GM23338 (cell line): ENCODE measurements at regions not wholly inside any gene's neighbourhood (a gene's known extent, or its start where the extent isn't known, plus 50 kb on each side); places are given as distances from the start of the nearest gene placed in this dataset.

Source experiments
- CREB1 ChIP-seq: fragments of 250-450 bp; sonication (Bioruptor Pico); IDR thresholded peaks from 2 replicates; pipeline ENCODE4 v1.5.0; 2020; ENCODE audit warnings: low read depth, mild to moderate bottlenecking, moderate library complexity
- EZH2 ChIP-seq: fragments of 200-600 bp; sonication (generic); IDR thresholded peaks from one replicate; pipeline ENCODE4 v1.8.0; 2017; ENCODE audit warnings: antibody characterized with exemption, mild to moderate bottlenecking, low read depth; ENCODE audit not compliant: unreplicated experiment
- EZH2phosphoT487 ChIP-seq: fragments of 200-600 bp; sonication (generic); IDR thresholded peaks from one replicate; pipeline ENCODE4 v1.8.1; 2018; ENCODE audit warnings: antibody characterized with exemption; ENCODE audit not compliant: unreplicated experiment
- JUNB ChIP-seq: IDR thresholded peaks from one replicate; pipeline ENCODE4 v1.6.1; 2016; ENCODE audit warnings: antibody characterized with exemption; ENCODE audit not compliant: unreplicated experiment
- NANOG ChIP-seq: IDR thresholded peaks from 2 replicates; pipeline ENCODE4 v1.6.1; 2016; ENCODE audit warnings: antibody characterized with exemption, borderline replicate concordance
- POLR2AphosphoS5 ChIP-seq: IDR thresholded peaks from 2 replicates; pipeline ENCODE4 v1.6.1; 2016; ENCODE audit warnings: antibody characterized with exemption, low read depth
- ZNF114 ChIP-seq: fragments of 250-450 bp; sonication (Bioruptor Pico); IDR thresholded peaks from 2 replicates; pipeline ENCODE4 v1.5.0; 2020; ENCODE audit warnings: mild to moderate bottlenecking, moderate library complexity
- ZNF331 ChIP-seq: fragments of 250-450 bp; sonication (Bioruptor Pico); IDR thresholded peaks from 2 replicates; pipeline ENCODE4 v1.5.0; 2020; ENCODE audit warnings: low read depth, mild to moderate bottlenecking, moderate library complexity
- TF ChIP-seq, protein P1 (sequence below), 2 experiments: fragments of 200-600 bp in 1 of 2; sonication (generic) in 1 of 2; conservative IDR thresholded peaks; 2 replicates each; pipeline versions ENCODE4 v1.5.1 to v1.6.1; 2016 to 2017; ENCODE audit warnings: antibody characterized with exemption in 2 of 2, low read depth in 2 of 2, mild to moderate bottlenecking in 2 of 2, moderate library complexity in 1 of 2
- TF ChIP-seq, protein P2 (sequence below): IDR thresholded peaks from one replicate; pipeline ENCODE4 v1.6.1; 2018; ENCODE audit warnings: antibody characterized with exemption; ENCODE audit not compliant: unreplicated experiment
- TF ChIP-seq, protein P3 (sequence below): IDR thresholded peaks from 2 replicates; pipeline ENCODE4 v1.6.1; 2016; ENCODE audit warnings: antibody characterized with exemption

DNA sequence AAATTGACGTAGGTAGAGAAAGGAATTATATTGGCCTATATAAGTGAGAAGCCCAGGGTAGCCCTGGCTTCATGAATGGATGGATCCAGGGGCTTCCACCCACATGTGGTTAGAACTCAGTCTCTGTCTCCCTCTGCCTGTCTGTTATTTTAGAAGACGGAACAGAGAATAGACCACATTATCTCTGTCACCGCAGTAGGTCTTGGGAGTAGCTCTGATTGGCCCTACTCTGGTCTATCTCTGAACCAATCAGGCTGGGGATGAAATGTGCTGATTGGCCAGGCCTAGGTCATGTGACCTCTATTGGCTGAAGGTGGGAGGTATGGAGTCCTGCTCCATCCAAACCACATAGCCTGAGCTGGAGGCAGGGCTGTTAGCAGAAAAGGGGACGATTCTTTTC lies 143.0 kb upstream of the PRR23C start:
- TF ChIP-seq, protein P1, sequence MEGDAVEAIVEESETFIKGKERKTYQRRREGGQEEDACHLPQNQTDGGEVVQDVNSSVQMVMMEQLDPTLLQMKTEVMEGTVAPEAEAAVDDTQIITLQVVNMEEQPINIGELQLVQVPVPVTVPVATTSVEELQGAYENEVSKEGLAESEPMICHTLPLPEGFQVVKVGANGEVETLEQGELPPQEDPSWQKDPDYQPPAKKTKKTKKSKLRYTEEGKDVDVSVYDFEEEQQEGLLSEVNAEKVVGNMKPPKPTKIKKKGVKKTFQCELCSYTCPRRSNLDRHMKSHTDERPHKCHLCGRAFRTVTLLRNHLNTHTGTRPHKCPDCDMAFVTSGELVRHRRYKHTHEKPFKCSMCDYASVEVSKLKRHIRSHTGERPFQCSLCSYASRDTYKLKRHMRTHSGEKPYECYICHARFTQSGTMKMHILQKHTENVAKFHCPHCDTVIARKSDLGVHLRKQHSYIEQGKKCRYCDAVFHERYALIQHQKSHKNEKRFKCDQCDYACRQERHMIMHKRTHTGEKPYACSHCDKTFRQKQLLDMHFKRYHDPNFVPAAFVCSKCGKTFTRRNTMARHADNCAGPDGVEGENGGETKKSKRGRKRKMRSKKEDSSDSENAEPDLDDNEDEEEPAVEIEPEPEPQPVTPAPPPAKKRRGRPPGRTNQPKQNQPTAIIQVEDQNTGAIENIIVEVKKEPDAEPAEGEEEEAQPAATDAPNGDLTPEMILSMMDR (conservative IDR thresholded peaks at IDR 0.05; ENCODE audit: low read depth in 2 of 2): peak in 1 of 2 experiments; percentile 34; a peak in 2 of 4 replicates
- TF ChIP-seq, protein P2, sequence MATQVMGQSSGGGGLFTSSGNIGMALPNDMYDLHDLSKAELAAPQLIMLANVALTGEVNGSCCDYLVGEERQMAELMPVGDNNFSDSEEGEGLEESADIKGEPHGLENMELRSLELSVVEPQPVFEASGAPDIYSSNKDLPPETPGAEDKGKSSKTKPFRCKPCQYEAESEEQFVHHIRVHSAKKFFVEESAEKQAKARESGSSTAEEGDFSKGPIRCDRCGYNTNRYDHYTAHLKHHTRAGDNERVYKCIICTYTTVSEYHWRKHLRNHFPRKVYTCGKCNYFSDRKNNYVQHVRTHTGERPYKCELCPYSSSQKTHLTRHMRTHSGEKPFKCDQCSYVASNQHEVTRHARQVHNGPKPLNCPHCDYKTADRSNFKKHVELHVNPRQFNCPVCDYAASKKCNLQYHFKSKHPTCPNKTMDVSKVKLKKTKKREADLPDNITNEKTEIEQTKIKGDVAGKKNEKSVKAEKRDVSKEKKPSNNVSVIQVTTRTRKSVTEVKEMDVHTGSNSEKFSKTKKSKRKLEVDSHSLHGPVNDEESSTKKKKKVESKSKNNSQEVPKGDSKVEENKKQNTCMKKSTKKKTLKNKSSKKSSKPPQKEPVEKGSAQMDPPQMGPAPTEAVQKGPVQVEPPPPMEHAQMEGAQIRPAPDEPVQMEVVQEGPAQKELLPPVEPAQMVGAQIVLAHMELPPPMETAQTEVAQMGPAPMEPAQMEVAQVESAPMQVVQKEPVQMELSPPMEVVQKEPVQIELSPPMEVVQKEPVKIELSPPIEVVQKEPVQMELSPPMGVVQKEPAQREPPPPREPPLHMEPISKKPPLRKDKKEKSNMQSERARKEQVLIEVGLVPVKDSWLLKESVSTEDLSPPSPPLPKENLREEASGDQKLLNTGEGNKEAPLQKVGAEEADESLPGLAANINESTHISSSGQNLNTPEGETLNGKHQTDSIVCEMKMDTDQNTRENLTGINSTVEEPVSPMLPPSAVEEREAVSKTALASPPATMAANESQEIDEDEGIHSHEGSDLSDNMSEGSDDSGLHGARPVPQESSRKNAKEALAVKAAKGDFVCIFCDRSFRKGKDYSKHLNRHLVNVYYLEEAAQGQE: no peak
- TF ChIP-seq ZNF331 (CRISPR knock-in tag): no peak
- no peak for TF ChIP-seq POLR2AphosphoS5
- no peak for TF ChIP-seq CREB1 (CRISPR knock-in tag)
- TF ChIP-seq EZH2: no peak
- TF ChIP-seq ZNF114 (CRISPR knock-in tag): no peak
- TF ChIP-seq, protein P3, sequence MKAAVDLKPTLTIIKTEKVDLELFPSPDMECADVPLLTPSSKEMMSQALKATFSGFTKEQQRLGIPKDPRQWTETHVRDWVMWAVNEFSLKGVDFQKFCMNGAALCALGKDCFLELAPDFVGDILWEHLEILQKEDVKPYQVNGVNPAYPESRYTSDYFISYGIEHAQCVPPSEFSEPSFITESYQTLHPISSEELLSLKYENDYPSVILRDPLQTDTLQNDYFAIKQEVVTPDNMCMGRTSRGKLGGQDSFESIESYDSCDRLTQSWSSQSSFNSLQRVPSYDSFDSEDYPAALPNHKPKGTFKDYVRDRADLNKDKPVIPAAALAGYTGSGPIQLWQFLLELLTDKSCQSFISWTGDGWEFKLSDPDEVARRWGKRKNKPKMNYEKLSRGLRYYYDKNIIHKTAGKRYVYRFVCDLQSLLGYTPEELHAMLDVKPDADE: no peak
- no peak for TF ChIP-seq EZH2phosphoT487
- TF ChIP-seq JUNB: no peak
- TF ChIP-seq NANOG: no peak
